Kidney (tissue), 13 donors: ENCODE measurements at regions not wholly inside any gene's neighbourhood (a gene's known extent, or its start where the extent isn't known, plus 50 kb on each side); places are given as distances from the start of the nearest gene placed in this dataset.

Source experiments
- DNase-seq, 5 donors: peaks; one replicate each; pipeline ENCODE4 v3.0.0-alpha.2; 2013 to 2020
- FAIRE-seq: peaks from 2 replicates; lab custom pipeline; 2012; peaks lifted over from hg19 to GRCh38; lab: Jason Lieb, UNC
- H3K27ac ChIP-seq, 2 donors: one replicate each; pipeline ENCODE4 v1.7.0; 2013; ENCODE audit warnings: low read depth in 2 of 2, low read length in 2 of 2, inconsistent platforms in 1 of 2
- H3K27me3 ChIP-seq: one replicate; pipeline ENCODE4 v1.7.1; 2013; ENCODE audit warnings: low read length, inconsistent platforms; ENCODE audit not compliant: control insufficient read depth, insufficient read depth
- H3K36me3 ChIP-seq, 3 donors: one replicate each; pipeline versions ENCODE4 v1.7.0 to v1.7.1; 2013; ENCODE audit warnings: low read length in 3 of 3, control low read depth in 1 of 3, inconsistent platforms in 1 of 3; ENCODE audit not compliant: insufficient read depth in 3 of 3, control insufficient read depth in 2 of 3
- H3K4me1 ChIP-seq, 3 donors: one replicate each; pipeline versions ENCODE4 v1.7.0 to v1.7.1; 2013; ENCODE audit warnings: low read length in 3 of 3, inconsistent platforms in 1 of 3, low read depth in 1 of 3; ENCODE audit not compliant: control insufficient read depth in 2 of 3, insufficient read depth in 2 of 3
- H3K4me3 ChIP-seq, 3 donors: one replicate each; pipeline versions ENCODE4 v1.7.0 to v1.8.1; 2013; ENCODE audit warnings: low read length in 3 of 3, control low read depth in 1 of 3, inconsistent platforms in 1 of 3
- H3K9ac ChIP-seq, 3 donors: one replicate each; pipeline versions ENCODE4 v1.7.0 to v1.7.1; 2013; ENCODE audit warnings: low read length in 3 of 3, control low read depth in 1 of 3, inconsistent platforms in 1 of 3
- H3K9me3 ChIP-seq, 3 donors: one replicate each; pipeline versions ENCODE4 v1.7.0 to v1.7.1; 2013; ENCODE audit warnings: low read length in 3 of 3, control low read depth in 1 of 3, inconsistent platforms in 1 of 3; ENCODE audit not compliant: control insufficient read depth in 2 of 3, insufficient read depth in 1 of 3
- intact Hi-C: fragments of 100-400 bp; cut with DNase I; formaldehyde crosslinking; loops from one replicate; pipeline ENCODE4 v1.11.1; 2022
- TF ChIP-seq, protein P1 (sequence below): IDR thresholded peaks from 3 replicates; pipeline ENCODE4 v1.5.1; 2012; ENCODE audit warnings: mild to moderate bottlenecking, moderate library complexity, borderline replicate concordance; ENCODE audit not compliant: insufficient read depth; ENCODE audit errors: extremely low read depth
- donor health status: control.
- donor health status: control.
- donor health status: control.
- donor health status: control.
- donor health status: control.
- donor health status: DM: yes; HTN: yes; CAD: no.
- donor health status: Normal renal cell carcinoma (clear cell type).

DNA sequence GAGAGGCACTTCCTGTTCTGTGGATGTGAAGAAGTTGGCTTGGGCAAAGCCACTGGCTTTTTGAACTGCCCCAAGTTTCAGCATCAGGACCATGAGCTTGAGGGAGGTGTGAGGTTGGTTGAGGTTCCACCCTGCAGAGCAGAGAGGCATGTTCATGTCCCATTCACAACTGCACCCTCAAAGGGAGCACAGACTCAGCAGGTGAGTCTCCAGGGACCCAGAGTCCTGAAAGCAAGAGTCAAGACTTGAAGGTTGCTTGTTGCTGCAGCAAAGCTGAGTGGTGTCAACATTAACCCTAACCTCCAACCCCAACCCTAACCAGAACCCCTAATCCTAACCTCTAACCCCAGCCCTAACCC is 556.3 kb downstream of the BRD1 start:
- intact Hi-C loops: no loop called here
- DNase-seq (no peak), FAIRE-seq (no peak)
- TF ChIP-seq, protein P1, sequence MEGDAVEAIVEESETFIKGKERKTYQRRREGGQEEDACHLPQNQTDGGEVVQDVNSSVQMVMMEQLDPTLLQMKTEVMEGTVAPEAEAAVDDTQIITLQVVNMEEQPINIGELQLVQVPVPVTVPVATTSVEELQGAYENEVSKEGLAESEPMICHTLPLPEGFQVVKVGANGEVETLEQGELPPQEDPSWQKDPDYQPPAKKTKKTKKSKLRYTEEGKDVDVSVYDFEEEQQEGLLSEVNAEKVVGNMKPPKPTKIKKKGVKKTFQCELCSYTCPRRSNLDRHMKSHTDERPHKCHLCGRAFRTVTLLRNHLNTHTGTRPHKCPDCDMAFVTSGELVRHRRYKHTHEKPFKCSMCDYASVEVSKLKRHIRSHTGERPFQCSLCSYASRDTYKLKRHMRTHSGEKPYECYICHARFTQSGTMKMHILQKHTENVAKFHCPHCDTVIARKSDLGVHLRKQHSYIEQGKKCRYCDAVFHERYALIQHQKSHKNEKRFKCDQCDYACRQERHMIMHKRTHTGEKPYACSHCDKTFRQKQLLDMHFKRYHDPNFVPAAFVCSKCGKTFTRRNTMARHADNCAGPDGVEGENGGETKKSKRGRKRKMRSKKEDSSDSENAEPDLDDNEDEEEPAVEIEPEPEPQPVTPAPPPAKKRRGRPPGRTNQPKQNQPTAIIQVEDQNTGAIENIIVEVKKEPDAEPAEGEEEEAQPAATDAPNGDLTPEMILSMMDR: no peak
- Histone ChIP-seq H3K4me1 (no peaks in the 10 kb centered on the region), H3K9ac (no peak overlapping the region), H3K9me3 (no peaks in the 10 kb centered on the region), H3K27me3 (peaks cover 2% of the 10 kb centered on the region), H3K4me3 (no peak overlapping the region), H3K36me3 (no peaks in the 10 kb centered on the region), H3K27ac (no peak overlapping the region)

DNA sequence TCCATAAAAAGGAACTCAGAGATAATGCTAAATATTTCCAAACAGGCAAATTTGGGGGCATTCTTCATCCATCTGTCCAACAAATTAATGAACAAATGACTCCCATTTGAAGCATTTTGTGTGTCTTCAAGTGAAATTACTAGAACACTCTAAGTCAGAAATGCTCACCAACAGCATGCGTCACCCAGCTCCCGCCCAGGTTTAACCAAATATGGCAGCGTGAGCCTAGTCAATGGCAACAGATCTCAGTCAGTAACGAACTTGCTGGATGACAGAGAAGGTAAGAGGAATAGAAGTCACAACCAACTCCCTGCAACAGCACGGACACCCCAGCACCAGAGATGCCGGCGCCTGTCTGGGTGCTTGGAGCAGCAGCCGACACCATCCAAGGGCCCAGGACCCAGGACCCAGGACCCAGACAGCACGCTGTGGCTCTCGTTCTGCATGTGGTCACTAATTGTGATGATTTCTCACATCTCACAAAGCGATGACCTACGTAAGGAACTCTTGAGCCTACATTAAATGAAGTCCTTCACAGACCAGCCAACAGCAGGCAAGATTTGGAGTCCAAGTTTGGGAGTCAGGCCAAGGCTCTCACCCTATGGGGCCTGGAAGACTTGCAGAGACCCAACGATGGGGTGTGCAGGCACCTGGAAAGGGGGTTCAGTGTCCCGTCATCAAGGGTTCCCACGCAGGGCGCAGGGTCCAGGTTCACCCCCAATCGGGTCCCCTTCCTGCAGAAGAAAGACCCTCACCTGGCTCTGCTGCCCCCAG is 556.9 kb downstream of the BRD1 start:
- Histone ChIP-seq H3K4me3 (no peak overlapping the region), H3K9ac (no peak overlapping the region), H3K27ac (no peak overlapping the region), H3K9me3 (no peaks in the 10 kb centered on the region), H3K27me3 (peaks cover 2% of the 10 kb centered on the region), H3K4me1 (no peaks in the 10 kb centered on the region), H3K36me3 (no peaks in the 10 kb centered on the region)
- no peak for FAIRE-seq
- intact Hi-C loops: no loop called here
- TF ChIP-seq, protein P1: no peak
- peak in 1 of 5 donors; percentile 21 for DNase-seq

GRCh38 chr22:49269928-49270327 is 557.7 kb downstream of the BRD1 start:
- H3K27ac ChIP-seq: no peak overlapping the region
- H3K4me1 ChIP-seq: no peaks in the 10 kb centered on the region
- peaks cover 2% of the 10 kb centered on the region for H3K27me3 ChIP-seq
- FAIRE-seq (no peak), DNase-seq (peak in 1 of 5 donors; percentile 43)
- no peak overlapping the region for H3K9ac ChIP-seq
- H3K9me3 ChIP-seq: no peaks in the 10 kb centered on the region
- H3K4me3 ChIP-seq: no peak overlapping the region
- H3K36me3 ChIP-seq: no peaks in the 10 kb centered on the region
- intact Hi-C loops: no loop called here
- TF ChIP-seq, protein P1: no peak

- no peak overlapping the region for H3K9ac ChIP-seq
- no peak overlapping the region for H3K4me3 ChIP-seq
- intact Hi-C loops: no loop called here
- H3K36me3 ChIP-seq: no peaks in the 10 kb centered on the region
- H3K4me1 ChIP-seq: no peaks in the 10 kb centered on the region
- peaks cover 2% of the 10 kb centered on the region for H3K27me3 ChIP-seq
- no peak for FAIRE-seq
- DNase-seq: no peak
- no peaks in the 10 kb centered on the region for H3K9me3 ChIP-seq
- no peak overlapping the region for H3K27ac ChIP-seq
- TF ChIP-seq, protein P1: no peak
These were observed 558.3 kb downstream of the BRD1 start for GRCh38 chr22:49269371-49269770.
